ENCODE measurements at regions not wholly inside any gene's neighbourhood (a gene's known extent, or its start where the extent isn't known, plus 50 kb on each side); places are given as distances from the start of the nearest gene placed in this dataset.

GRCh38 chr1:78359666-78360065 lies 131.1 kb upstream of the PTGFR start:
- no peak for DNase-seq (ENCODE audit: low read depth)

- DNase-seq (ENCODE audit: low read depth): no peak
These were observed 130.2 kb upstream of the PTGFR start for GRCh38 chr1:78360584-78360983.

GRCh38 chr1:78367700-78368099 lies 123.1 kb upstream of the PTGFR start:
- no peak for DNase-seq (ENCODE audit: low read depth)

- DNase-seq (ENCODE audit: low read depth): no peak
These were observed 121.2 kb upstream of the PTGFR start for GRCh38 chr1:78369546-78369945.

GRCh38 chr1:78370356-78370755 lies 120.4 kb upstream of the PTGFR start:
- no peak for DNase-seq (ENCODE audit: low read depth)

- DNase-seq (ENCODE audit: low read depth): no peak
These were observed 119.8 kb upstream of the PTGFR start for GRCh38 chr1:78370779-78371482.

GRCh38 chr1:78373676-78374075 lies 117.1 kb upstream of the PTGFR start:
- DNase-seq (ENCODE audit: low read depth): no peak

- no peak for DNase-seq (ENCODE audit: low read depth)
These were observed 114.8 kb upstream of the PTGFR start for GRCh38 chr1:78375996-78376395.

- DNase-seq (ENCODE audit: low read depth): no peak
These were observed 113.3 kb upstream of the PTGFR start for GRCh38 chr1:78377356-78377928.

GRCh38 chr1:78383923-78384322 lies 106.9 kb upstream of the PTGFR start:
- DNase-seq (ENCODE audit: low read depth): no peak

- DNase-seq (ENCODE audit: low read depth): no peak
These were observed 104.9 kb upstream of the PTGFR start for GRCh38 chr1:78385744-78386462.

GRCh38 chr1:78387201-78387600 lies 103.6 kb upstream of the PTGFR start:
- no peak for DNase-seq (ENCODE audit: low read depth)

GRCh38 chr1:78387871-78388270 lies 102.9 kb upstream of the PTGFR start:
- no peak for DNase-seq (ENCODE audit: low read depth)

GRCh38 chr1:78388275-78388674 lies 102.5 kb upstream of the PTGFR start:
- no peak for DNase-seq (ENCODE audit: low read depth)

- DNase-seq (ENCODE audit: low read depth): no peak
These were observed 89.6 kb upstream of the PTGFR start for GRCh38 chr1:78401148-78401547.

GRCh38 chr1:78408192-78408591 lies 82.6 kb upstream of the PTGFR start:
- DNase-seq (ENCODE audit: low read depth): no peak

GRCh38 chr1:78408810-78409209 lies 82.0 kb upstream of the PTGFR start:
- DNase-seq (ENCODE audit: low read depth): no peak

- DNase-seq (ENCODE audit: low read depth): no peak
These were observed 80.1 kb upstream of the PTGFR start for GRCh38 chr1:78410643-78411042.

GRCh38 chr1:78411707-78412106 lies 79.1 kb upstream of the PTGFR start:
- no peak for DNase-seq (ENCODE audit: low read depth)

GRCh38 chr1:78415165-78415564 lies 75.6 kb upstream of the PTGFR start:
- DNase-seq (ENCODE audit: low read depth): no peak

GRCh38 chr1:78419309-78419708 lies 71.5 kb upstream of the PTGFR start:
- no peak for DNase-seq (ENCODE audit: low read depth)

GRCh38 chr1:78420181-78420580 lies 70.6 kb upstream of the PTGFR start:
- no peak for DNase-seq (ENCODE audit: low read depth)

- no peak for DNase-seq (ENCODE audit: low read depth)
These were observed 70.1 kb upstream of the PTGFR start for GRCh38 chr1:78420688-78421087.

Measured in CMK (cell line).